HEK293 (cell line): ENCODE measurements at regions not wholly inside any gene's neighbourhood (a gene's known extent, or its start where the extent isn't known, plus 50 kb on each side); places are given as distances from the start of the nearest gene placed in this dataset.

Source experiments
- CTCF ChIA-PET: fragments of 350-600 bp; formaldehyde crosslinking; extraction: SDS; loops from one replicate; lab custom pipeline; 2021; ENCODE audit warnings: antibody characterized with exemption; lab: Yijun Ruan, JAX
- POLR2A ChIA-PET: fragments of 300-600 bp; formaldehyde crosslinking; extraction: SDS; loops from one replicate; lab custom pipeline; 2020; ENCODE audit warnings: antibody characterized with exemption, inconsistent platforms; lab: Yijun Ruan, JAX
- H3K27ac ChIP-seq: fragments of 200-500 bp; sonication (Bioruptor generic); 2 replicates; pipeline ENCODE4 v1.5.1; 2014; ENCODE audit warnings: low read depth, low read length, control low read depth, inconsistent platforms; ENCODE audit errors: extremely low read depth
- H3K36me3 ChIP-seq, 2 experiments: fragments of 200-500 bp in 1 of 2; sonication (Bioruptor generic) in 1 of 2; 1 replicate in 1 of 2; 2 replicates in 1 of 2; pipeline ENCODE4 v1.5.1; 2014 to 2017; ENCODE audit warnings: inconsistent platforms in 2 of 2, low read length in 2 of 2; ENCODE audit not compliant: control insufficient read depth in 2 of 2, insufficient read depth in 1 of 2
- H3K4me1 ChIP-seq: fragments of 200-500 bp; sonication (Bioruptor generic); 2 replicates; pipeline ENCODE4 v1.5.1; 2014; ENCODE audit warnings: mild to moderate bottlenecking, low read length, inconsistent platforms; ENCODE audit not compliant: control insufficient read depth, insufficient read depth
- H3K4me3 ChIP-seq: 2 replicates; pipeline ENCODE4 v1.5.1; 2011; ENCODE audit warnings: low read depth, mild to moderate bottlenecking, control low read depth, low read length, moderate library complexity
- H3K9me3 ChIP-seq: fragments of 200-500 bp; sonication (Bioruptor generic); 2 replicates; pipeline ENCODE4 v1.5.1; 2014; ENCODE audit warnings: low read depth, low read length, inconsistent platforms; ENCODE audit not compliant: control insufficient read depth, insufficient read depth
- FEZF1 ChIP-seq: fragments of 450-650 bp; formaldehyde crosslinking; IDR thresholded peaks from 2 replicates; pipeline ENCODE4 v1.5.1; 2016; ENCODE audit warnings: missing biosample characterization, missing genetic modification characterization
- GLI4 ChIP-seq: fragments of 450-650 bp; formaldehyde crosslinking; IDR thresholded peaks from 2 replicates; pipeline ENCODE4 v1.5.1; 2016; ENCODE audit warnings: missing biosample characterization, missing genetic modification characterization
- KLF10 ChIP-seq: fragments of 450-650 bp; IDR thresholded peaks from 2 replicates; pipeline ENCODE4 v1.5.1; 2018; ENCODE audit warnings: missing biosample characterization, mild to moderate bottlenecking, missing genetic modification characterization
- PRDM4 ChIP-seq: fragments of 450-650 bp; formaldehyde crosslinking; IDR thresholded peaks from 2 replicates; pipeline ENCODE4 v1.5.1; 2017; ENCODE audit warnings: missing biosample characterization, missing genetic modification characterization
- ZBTB21 ChIP-seq: fragments of 450-650 bp; formaldehyde crosslinking; IDR thresholded peaks from 2 replicates; pipeline ENCODE4 v1.5.1; 2017; ENCODE audit warnings: missing biosample characterization, missing genetic modification characterization
- ZEB2 ChIP-seq: fragments of 450-650 bp; formaldehyde crosslinking; IDR thresholded peaks from 2 replicates; pipeline ENCODE4 v1.5.1; 2016; ENCODE audit warnings: missing biosample characterization, missing genetic modification characterization
- ZNF248 ChIP-seq: fragments of 450-650 bp; formaldehyde crosslinking; IDR thresholded peaks from 2 replicates; pipeline ENCODE4 v1.5.1; 2017; ENCODE audit warnings: missing biosample characterization, missing genetic modification characterization
- ZNF350 ChIP-seq: fragments of 450-650 bp; formaldehyde crosslinking; IDR thresholded peaks from 2 replicates; pipeline ENCODE4 v1.5.0; 2017; ENCODE audit warnings: missing biosample characterization, mild to moderate bottlenecking, missing genetic modification characterization
- TF ChIP-seq, protein P1 (sequence below): fragments of 450-650 bp; formaldehyde crosslinking; IDR thresholded peaks from 2 replicates; pipeline ENCODE4 v1.5.1; 2016; ENCODE audit warnings: missing biosample characterization, missing genetic modification characterization, borderline replicate concordance
- TF ChIP-seq, protein P2 (sequence below): fragments of 450-650 bp; formaldehyde crosslinking; IDR thresholded peaks from 2 replicates; pipeline ENCODE4 v1.5.0; 2017; ENCODE audit warnings: missing biosample characterization, missing genetic modification characterization, borderline replicate concordance
- TF ChIP-seq, protein P3 (sequence below): fragments of 450-650 bp; formaldehyde crosslinking; IDR thresholded peaks from 2 replicates; pipeline ENCODE4 v1.5.1; 2016; ENCODE audit warnings: missing biosample characterization, missing genetic modification characterization
- TF ChIP-seq, protein P4 (sequence below): fragments of 450-650 bp; formaldehyde crosslinking; IDR thresholded peaks from 2 replicates; pipeline ENCODE4 v1.5.1; 2017; ENCODE audit warnings: missing biosample characterization, missing genetic modification characterization

DNA sequence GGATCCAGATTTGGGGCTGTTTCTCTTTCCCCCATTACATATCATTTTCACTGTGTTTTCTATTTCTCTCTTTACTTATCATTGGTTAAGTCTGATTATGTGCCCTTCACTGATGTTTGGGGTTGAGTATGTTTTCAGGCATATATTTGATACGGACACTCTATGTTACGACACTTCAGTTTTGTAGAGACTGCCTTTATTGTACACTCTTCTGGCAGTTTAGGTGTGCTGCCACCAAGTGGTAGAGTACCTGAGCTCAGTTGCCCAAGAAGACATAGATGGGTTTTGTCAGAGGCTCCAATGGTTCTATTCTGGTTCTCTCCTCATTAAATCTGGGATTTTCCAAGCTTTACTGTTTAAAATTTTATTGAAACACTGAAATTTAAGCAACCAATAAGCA, 255.0 kb upstream of the ROPN1 start (continued):
- TF ChIP-seq, protein P1, sequence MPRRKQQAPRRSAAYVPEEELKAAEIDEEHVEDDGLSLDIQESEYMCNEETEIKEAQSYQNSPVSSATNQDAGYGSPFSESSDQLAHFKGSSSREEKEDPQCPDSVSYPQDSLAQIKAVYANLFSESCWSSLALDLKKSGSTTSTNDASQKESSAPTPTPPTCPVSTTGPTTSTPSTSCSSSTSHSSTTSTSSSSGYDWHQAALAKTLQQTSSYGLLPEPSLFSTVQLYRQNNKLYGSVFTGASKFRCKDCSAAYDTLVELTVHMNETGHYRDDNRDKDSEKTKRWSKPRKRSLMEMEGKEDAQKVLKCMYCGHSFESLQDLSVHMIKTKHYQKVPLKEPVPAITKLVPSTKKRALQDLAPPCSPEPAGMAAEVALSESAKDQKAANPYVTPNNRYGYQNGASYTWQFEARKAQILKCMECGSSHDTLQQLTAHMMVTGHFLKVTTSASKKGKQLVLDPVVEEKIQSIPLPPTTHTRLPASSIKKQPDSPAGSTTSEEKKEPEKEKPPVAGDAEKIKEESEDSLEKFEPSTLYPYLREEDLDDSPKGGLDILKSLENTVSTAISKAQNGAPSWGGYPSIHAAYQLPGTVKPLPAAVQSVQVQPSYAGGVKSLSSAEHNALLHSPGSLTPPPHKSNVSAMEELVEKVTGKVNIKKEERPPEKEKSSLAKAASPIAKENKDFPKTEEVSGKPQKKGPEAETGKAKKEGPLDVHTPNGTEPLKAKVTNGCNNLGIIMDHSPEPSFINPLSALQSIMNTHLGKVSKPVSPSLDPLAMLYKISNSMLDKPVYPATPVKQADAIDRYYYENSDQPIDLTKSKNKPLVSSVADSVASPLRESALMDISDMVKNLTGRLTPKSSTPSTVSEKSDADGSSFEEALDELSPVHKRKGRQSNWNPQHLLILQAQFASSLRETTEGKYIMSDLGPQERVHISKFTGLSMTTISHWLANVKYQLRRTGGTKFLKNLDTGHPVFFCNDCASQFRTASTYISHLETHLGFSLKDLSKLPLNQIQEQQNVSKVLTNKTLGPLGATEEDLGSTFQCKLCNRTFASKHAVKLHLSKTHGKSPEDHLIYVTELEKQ (tag by site-specific recombination) = no peak
- TF ChIP-seq, all 188 proteins: peak for 2

DNA sequence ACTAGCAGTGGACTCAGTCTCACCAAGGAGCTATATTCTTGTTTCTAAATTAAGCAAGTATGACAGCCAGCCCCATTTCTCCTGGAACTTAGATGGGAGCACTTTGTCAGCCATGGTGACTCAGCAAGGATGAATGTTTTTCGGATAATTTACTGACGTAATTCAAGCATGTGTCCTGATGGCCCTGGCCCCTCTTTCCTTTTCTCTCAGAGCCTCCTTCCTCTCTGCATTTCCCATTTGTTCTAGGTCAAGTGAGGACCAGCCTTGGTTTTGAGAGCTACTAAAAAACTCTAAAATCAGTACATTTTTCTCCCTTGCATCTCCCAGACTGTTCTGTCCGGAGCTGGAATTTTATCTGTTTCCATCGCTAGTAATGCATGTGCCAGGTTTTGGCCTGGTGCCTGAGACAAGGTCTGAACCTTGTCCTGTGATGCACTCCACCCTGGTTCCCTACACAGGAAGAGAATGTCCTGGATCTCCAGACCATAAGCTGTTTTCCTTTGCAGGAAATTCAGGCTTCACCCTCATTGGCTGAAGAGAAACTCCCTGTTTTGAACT, 256.6 kb upstream of the ROPN1 start:
- CTCF ChIA-PET = interaction anchor here (0.6 to 2.2 kb wide), 4 partner anchors 11 to 232 kb away, joined by 3 to 5 read pairs (median 3); no protein-coding TSS in a partner anchor

GRCh38 chr3:124249038-124249437, 257.1 kb upstream of the ROPN1 start:
- POLR2A ChIA-PET = no interaction called here
- H3K4me1 ChIP-seq = no peaks in the 10 kb centered on the region
- H3K27ac ChIP-seq = no peak overlapping the region
- H3K36me3 ChIP-seq = no peaks in the 10 kb centered on the region
- no peaks in the 10 kb centered on the region for H3K9me3 ChIP-seq
- CTCF ChIA-PET = interaction anchor here (0.9 to 2.2 kb wide), 4 partner anchors 11 to 233 kb away, joined by 3 to 5 read pairs (median 3); no protein-coding TSS in a partner anchor
- no peak overlapping the region for H3K4me3 ChIP-seq
- TF ChIP-seq, protein P2, sequence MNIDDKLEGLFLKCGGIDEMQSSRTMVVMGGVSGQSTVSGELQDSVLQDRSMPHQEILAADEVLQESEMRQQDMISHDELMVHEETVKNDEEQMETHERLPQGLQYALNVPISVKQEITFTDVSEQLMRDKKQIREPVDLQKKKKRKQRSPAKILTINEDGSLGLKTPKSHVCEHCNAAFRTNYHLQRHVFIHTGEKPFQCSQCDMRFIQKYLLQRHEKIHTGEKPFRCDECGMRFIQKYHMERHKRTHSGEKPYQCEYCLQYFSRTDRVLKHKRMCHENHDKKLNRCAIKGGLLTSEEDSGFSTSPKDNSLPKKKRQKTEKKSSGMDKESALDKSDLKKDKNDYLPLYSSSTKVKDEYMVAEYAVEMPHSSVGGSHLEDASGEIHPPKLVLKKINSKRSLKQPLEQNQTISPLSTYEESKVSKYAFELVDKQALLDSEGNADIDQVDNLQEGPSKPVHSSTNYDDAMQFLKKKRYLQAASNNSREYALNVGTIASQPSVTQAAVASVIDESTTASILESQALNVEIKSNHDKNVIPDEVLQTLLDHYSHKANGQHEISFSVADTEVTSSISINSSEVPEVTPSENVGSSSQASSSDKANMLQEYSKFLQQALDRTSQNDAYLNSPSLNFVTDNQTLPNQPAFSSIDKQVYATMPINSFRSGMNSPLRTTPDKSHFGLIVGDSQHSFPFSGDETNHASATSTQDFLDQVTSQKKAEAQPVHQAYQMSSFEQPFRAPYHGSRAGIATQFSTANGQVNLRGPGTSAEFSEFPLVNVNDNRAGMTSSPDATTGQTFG = no peak
- no peak for TF ChIP-seq GLI4 (tag by site-specific recombination)

More for the DNA sequence above, 256.6 kb upstream of the ROPN1 start:
- Histone ChIP-seq H3K27ac (no peak overlapping the region), H3K4me1 (no peaks in the 10 kb centered on the region), H3K4me3 (no peak overlapping the region), H3K9me3 (no peaks in the 10 kb centered on the region), H3K36me3 (no peaks in the 10 kb centered on the region)
- POLR2A ChIA-PET = no interaction called here
- no peak for TF ChIP-seq FEZF1 (tag by site-specific recombination)
- TF ChIP-seq ZEB2 (tag by site-specific recombination) = no peak
- TF ChIP-seq ZNF248 (tag by site-specific recombination) = no peak
- TF ChIP-seq PRDM4 (tag by site-specific recombination) = no peak
- TF ChIP-seq KLF10 = no peak
- TF ChIP-seq, protein P3, sequence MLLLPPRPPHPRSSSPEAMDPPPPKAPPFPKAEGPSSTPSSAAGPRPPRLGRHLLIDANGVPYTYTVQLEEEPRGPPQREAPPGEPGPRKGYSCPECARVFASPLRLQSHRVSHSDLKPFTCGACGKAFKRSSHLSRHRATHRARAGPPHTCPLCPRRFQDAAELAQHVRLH (tag by site-specific recombination) = no peak
- no peak for TF ChIP-seq ZNF350 (tag by site-specific recombination)
- no peak for TF ChIP-seq ZBTB21 (tag by site-specific recombination)
- TF ChIP-seq, protein P4, sequence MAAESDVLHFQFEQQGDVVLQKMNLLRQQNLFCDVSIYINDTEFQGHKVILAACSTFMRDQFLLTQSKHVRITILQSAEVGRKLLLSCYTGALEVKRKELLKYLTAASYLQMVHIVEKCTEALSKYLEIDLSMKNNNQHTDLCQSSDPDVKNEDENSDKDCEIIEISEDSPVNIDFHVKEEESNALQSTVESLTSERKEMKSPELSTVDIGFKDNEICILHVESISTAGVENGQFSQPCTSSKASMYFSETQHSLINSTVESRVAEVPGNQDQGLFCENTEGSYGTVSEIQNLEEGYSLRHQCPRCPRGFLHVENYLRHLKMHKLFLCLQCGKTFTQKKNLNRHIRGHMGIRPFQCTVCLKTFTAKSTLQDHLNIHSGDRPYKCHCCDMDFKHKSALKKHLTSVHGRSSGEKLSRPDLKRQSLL = no peak
